Keratinocyte (primary cell): ENCODE measurements at regions not wholly inside any gene's neighbourhood (a gene's known extent, or its start where the extent isn't known, plus 50 kb on each side); places are given as distances from the start of the nearest gene placed in this dataset.

ENCODE experiments used
- DNase-seq: peaks from one replicate; pipeline ENCODE4 v3.0.0-alpha.2; 2011; ENCODE audit warnings: low read depth, missing footprints, low spot score
- FAIRE-seq: peaks from 2 replicates; lab custom pipeline; 2011; peaks lifted over from hg19 to GRCh38; lab: Jason Lieb, UNC
- H2AFZ ChIP-seq: 2 replicates; pipeline ENCODE4 v1.6.0; 2012; ENCODE audit warnings: low read length, control low read depth, inconsistent platforms; ENCODE audit not compliant: control insufficient read depth
- H3K27ac ChIP-seq: 2 replicates; pipeline ENCODE4 v1.5.1; 2011; ENCODE audit warnings: low read length; ENCODE audit not compliant: control insufficient read depth, insufficient read depth
- H3K27me3 ChIP-seq: 3 replicates; pipeline ENCODE4 v1.6.0; 2011; ENCODE audit warnings: low read length; ENCODE audit not compliant: control insufficient read depth, insufficient read depth; ENCODE audit errors: extremely low read depth
- H3K36me3 ChIP-seq, 2 experiments: 2 replicates in 1 of 2; 3 replicates in 1 of 2; pipeline ENCODE4 v1.5.1; 2011; ENCODE audit warnings: low read length in 2 of 2, mild to moderate bottlenecking in 1 of 2; ENCODE audit not compliant: control insufficient read depth in 2 of 2, insufficient read depth in 2 of 2; ENCODE audit errors: extremely low read depth in 1 of 2
- H3K4me1 ChIP-seq: 3 replicates; pipeline ENCODE4 v1.5.1; 2011; ENCODE audit warnings: low read length; ENCODE audit not compliant: control insufficient read depth, insufficient read depth; ENCODE audit errors: extremely low read depth
- H3K4me2 ChIP-seq: 3 replicates; pipeline ENCODE4 v1.6.0; 2011; ENCODE audit warnings: low read depth, low read length; ENCODE audit not compliant: control insufficient read depth, insufficient read depth; ENCODE audit errors: extremely low read depth
- H3K4me3 ChIP-seq, 3 experiments: fragments of 200-600 bp in 1 of 3; sonication (generic) in 1 of 3; 2 replicates in 2 of 3; 3 replicates in 1 of 3; pipeline ENCODE4 v1.5.1; 2011 to 2016; ENCODE audit warnings: low read length in 3 of 3, mild to moderate bottlenecking in 3 of 3, control low read depth in 2 of 3, inconsistent platforms in 1 of 3, low read depth in 1 of 3, mixed read lengths in 1 of 3, mixed run types in 1 of 3, moderate library complexity in 1 of 3; ENCODE audit not compliant: control insufficient read depth in 2 of 3, insufficient read depth in 2 of 3; ENCODE audit errors: extremely low read depth in 1 of 3
- H3K79me2 ChIP-seq: 2 replicates; pipeline ENCODE4 v1.6.0; 2012; ENCODE audit warnings: low read length; ENCODE audit not compliant: control insufficient read depth, insufficient read depth
- H3K9ac ChIP-seq: 3 replicates; pipeline ENCODE4 v1.6.0; 2011; ENCODE audit warnings: low read length; ENCODE audit not compliant: control insufficient read depth, insufficient read depth; ENCODE audit errors: extremely low read depth
- H3K9me1 ChIP-seq: 3 replicates; pipeline ENCODE4 v1.6.0; 2011; ENCODE audit warnings: low read length; ENCODE audit not compliant: control insufficient read depth, insufficient read depth; ENCODE audit errors: extremely low read depth
- H3K9me3 ChIP-seq: 2 replicates; pipeline ENCODE4 v1.5.1; 2012; ENCODE audit warnings: low read depth, low read length; ENCODE audit not compliant: control insufficient read depth
- H4K20me1 ChIP-seq: 3 replicates; pipeline ENCODE4 v1.6.0; 2011; ENCODE audit warnings: low read length; ENCODE audit not compliant: control insufficient read depth, insufficient read depth; ENCODE audit errors: extremely low read depth
- CTCF ChIP-seq, 3 experiments: IDR thresholded peaks in 1 of 3; conservative IDR thresholded peaks in 1 of 3; optimal IDR thresholded peaks in 1 of 3; 2 replicates in 2 of 3; 3 replicates in 1 of 3; pipeline versions ENCODE3 to v1.5.1; 2011; ENCODE audit warnings: low read length in 3 of 3, mild to moderate bottlenecking in 3 of 3, moderate library complexity in 2 of 3, control low read depth in 1 of 3, inconsistent platforms in 1 of 3; ENCODE audit not compliant: insufficient read depth in 2 of 3; ENCODE audit errors: extremely low read depth in 1 of 3
- EZH2 ChIP-seq: IDR thresholded peaks from one replicate; pipeline ENCODE4 v1.6.1; 2012; ENCODE audit warnings: inconsistent platforms, mild to moderate bottlenecking, low read length, moderate library complexity
- dilution Hi-C: fragments of 300-500 bp; cut with MboI; formaldehyde crosslinking; loops from one replicate; pipeline ENCODE4 v1.7.0; 2020; ENCODE audit warnings: low sequenced_read_pairs; ENCODE audit not compliant: extremely low pct_ligation_motif_present

DNA sequence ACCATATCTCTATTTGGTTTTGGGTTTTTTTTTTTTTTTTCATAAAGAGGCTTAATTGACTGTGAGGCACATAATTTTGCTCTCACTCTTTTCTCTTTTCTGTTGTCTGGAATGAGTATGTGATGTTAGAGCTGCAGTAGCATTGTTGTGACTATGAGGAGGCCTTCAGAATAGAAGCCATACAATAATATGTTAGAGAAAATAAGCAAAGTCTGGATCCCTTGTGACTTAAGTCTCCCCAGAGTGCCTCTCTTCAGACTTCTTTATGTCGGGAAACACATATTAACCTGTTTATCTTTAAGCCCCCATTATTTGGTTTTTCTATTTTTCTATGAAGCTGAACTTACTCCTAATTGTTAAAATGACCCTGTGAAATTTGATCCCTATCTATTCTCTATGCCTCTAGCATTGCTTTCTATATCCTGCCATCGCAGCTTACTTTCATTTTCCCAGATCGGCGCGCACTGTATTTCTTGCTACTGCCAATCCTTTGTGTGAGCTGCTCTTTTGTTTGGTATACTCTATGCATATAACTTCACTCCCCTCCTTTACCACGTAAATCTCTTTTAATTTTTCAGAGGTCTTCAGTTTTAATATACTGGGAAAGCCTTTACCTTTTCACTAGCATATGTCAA is 372.5 kb upstream of the KCNN2 start:
- Histone ChIP-seq H2AFZ (no peak overlapping the region), H3K4me1 (no peaks in the 10 kb centered on the region), H3K9me1 (no peaks in the 10 kb centered on the region), H3K27me3 (no peaks in the 10 kb centered on the region), H3K79me2 (no peaks in the 10 kb centered on the region), H3K4me2 (no peak overlapping the region), H3K9ac (no peak overlapping the region), H3K27ac (no peak overlapping the region), H4K20me1 (no peaks in the 10 kb centered on the region), H3K9me3 (no peaks in the 10 kb centered on the region), H3K4me3 (no peak overlapping the region), H3K36me3 (no peaks in the 10 kb centered on the region)
- DNase-seq, result no peak
- dilution Hi-C loops, result no loop called here
- no peak for FAIRE-seq
- no peak for TF ChIP-seq EZH2
- TF ChIP-seq CTCF (optimal IDR thresholded peaks at IDR 0.05 in 1 of 3, IDR thresholded peaks at IDR 0.05 in 1 of 3, conservative IDR thresholded peaks at IDR 0.05 in 1 of 3; ENCODE audit: extremely low read depth in 1 of 3, insufficient read depth in 2 of 3, low read length in 3 of 3), result no peak

- Histone ChIP-seq H4K20me1 (no peaks in the 10 kb centered on the region), H3K4me1 (no peaks in the 10 kb centered on the region), H3K36me3 (no peaks in the 10 kb centered on the region), H3K9me1 (no peaks in the 10 kb centered on the region), H3K27me3 (no peaks in the 10 kb centered on the region), H3K4me2 (no peak overlapping the region), H2AFZ (no peak overlapping the region), H3K79me2 (no peaks in the 10 kb centered on the region), H3K9me3 (no peaks in the 10 kb centered on the region), H3K9ac (no peak overlapping the region), H3K4me3 (no peak overlapping the region), H3K27ac (no peak overlapping the region)
- no peak for DNase-seq
- FAIRE-seq, result no peak
- dilution Hi-C loops, result no loop called here
- TF ChIP-seq EZH2, result no peak
- TF ChIP-seq CTCF (optimal IDR thresholded peaks at IDR 0.05 in 1 of 3, IDR thresholded peaks at IDR 0.05 in 1 of 3, conservative IDR thresholded peaks at IDR 0.05 in 1 of 3; ENCODE audit: extremely low read depth in 1 of 3, insufficient read depth in 2 of 3, low read length in 3 of 3), result no peak
Measured at GRCh38 chr5:113989913-113990305, 372.0 kb upstream of the KCNN2 start.
